HCT116 (cell line): ENCODE measurements at regions not wholly inside any gene's neighbourhood (a gene's known extent, or its start where the extent isn't known, plus 50 kb on each side); places are given as distances from the start of the nearest gene placed in this dataset.

Source experiments
- ATAC-seq: fragments of 200-7000 bp; cut with Tn5 transposase; 2 replicates; pipeline ENCODE4 v1.9.1; 2020; ENCODE audit warnings: mild to moderate bottlenecking, moderate library complexity
- BruUV-seq: library from RNA; stranded (reverse); fragments of 400-500 nt; replicated peaks from 2 replicates; lab custom pipeline; 2021; lab: Mats Ljungman, UMichigan
- CTCF ChIA-PET: fragments of 300-600 bp; sonication (Branson Sonifier 250); formaldehyde crosslinking; loops from one replicate; lab custom pipeline; 2021; ENCODE audit warnings: antibody characterized with exemption; lab: Charles Lee
- POLR2A ChIA-PET: fragments of 300-600, 350-600 bp; sonication (Branson Sonifier 250); formaldehyde crosslinking; loops from one replicate; lab custom pipeline; 2021; ENCODE audit warnings: antibody characterized with exemption; lab: Charles Lee
- RAD21 ChIA-PET, 2 experiments: fragments of 300-600 bp; sonication (Branson Sonifier 250); formaldehyde crosslinking; loops; one replicate each; lab custom pipeline; 2023; ENCODE audit warnings: low total read pairs in 2 of 2; ENCODE audit not compliant: uncharacterized antibody in 2 of 2, unreplicated experiment in 2 of 2, low non-redundant PET in 1 of 2; lab: Charles Lee
- DNase-seq: peaks from one replicate; pipeline ENCODE4 v3.0.0-alpha.2; 2010; ENCODE audit warnings: low read depth, low spot score
- H2AFZ ChIP-seq: fragments of 200-600 bp; shearing (Covaris generic), sonication (generic); 2 replicates; pipeline ENCODE4 v1.6.1; 2017; ENCODE audit warnings: low read depth, mixed run types, mixed read lengths, antibody characterized with exemption, low read length; ENCODE audit not compliant: poor library complexity, severe bottlenecking
- H3K27ac ChIP-seq: 2 replicates; pipeline ENCODE4 v1.5.1; 2012; ENCODE audit warnings: low read depth, low read length
- H3K27me3 ChIP-seq: fragments of 200-600 bp; sonication (generic); 2 replicates; pipeline ENCODE4 v1.6.1; 2016; ENCODE audit warnings: mixed run types, low read length, mixed read lengths; ENCODE audit not compliant: insufficient read depth
- H3K36me3 ChIP-seq, 2 experiments: fragments of 200-500 bp in 1 of 2; fragments of 200-600 bp in 1 of 2; sonication (Bioruptor generic) in 1 of 2; sonication (generic) in 1 of 2; 2 replicates each; pipeline versions ENCODE4 v1.5.1 to v1.6.1; 2014 to 2016; ENCODE audit warnings: low read length in 2 of 2, inconsistent platforms in 1 of 2, mixed read lengths in 1 of 2, mixed run types in 1 of 2; ENCODE audit not compliant: insufficient read depth in 2 of 2, control insufficient read depth in 1 of 2
- H3K4me1 ChIP-seq, 2 experiments: fragments of 200-600 bp in 1 of 2; sonication (generic) in 1 of 2; 2 replicates each; pipeline versions ENCODE4 v1.5.1 to v1.6.1; 2012 to 2017; ENCODE audit warnings: low read length in 2 of 2, inconsistent platforms in 1 of 2, mild to moderate bottlenecking in 1 of 2, mixed read lengths in 1 of 2, mixed run types in 1 of 2, moderate library complexity in 1 of 2; ENCODE audit not compliant: insufficient read depth in 2 of 2, control insufficient read depth in 1 of 2
- H3K4me2 ChIP-seq: fragments of 200-600 bp; sonication (generic); 2 replicates; pipeline ENCODE4 v1.6.1; 2017; ENCODE audit warnings: mixed run types, low read length, mixed read lengths
- H3K4me3 ChIP-seq, 2 experiments: fragments of 200-600 bp in 1 of 2; sonication (generic) in 1 of 2; replicated peaks in 1 of 2; 2 replicates each; pipeline ENCODE4 v1.5.1; 2011 to 2016; ENCODE audit warnings: low read length in 2 of 2, control low read depth in 1 of 2, low read depth in 1 of 2, mild to moderate bottlenecking in 1 of 2, mixed read lengths in 1 of 2, mixed run types in 1 of 2
- H3K79me2 ChIP-seq: fragments of 200-600 bp; sonication (generic); 2 replicates; pipeline ENCODE4 v1.6.1; 2017; ENCODE audit warnings: mild to moderate bottlenecking, mixed run types, low read length, moderate library complexity, mixed read lengths; ENCODE audit not compliant: insufficient read depth
- H3K9ac ChIP-seq: fragments of 200-600 bp; sonication (generic); 2 replicates; pipeline ENCODE4 v1.6.1; 2016; ENCODE audit warnings: low read length, mixed read lengths
- H3K9me2 ChIP-seq: fragments of 200-600 bp; sonication (generic), shearing (Covaris generic); 2 replicates; pipeline ENCODE4 v1.6.1; 2017; ENCODE audit warnings: mixed run types, mild to moderate bottlenecking, moderate library complexity; ENCODE audit not compliant: insufficient read depth
- H3K9me3 ChIP-seq, 2 experiments: fragments of 200-500 bp in 1 of 2; fragments of 200-600 bp in 1 of 2; sonication (Bioruptor generic) in 1 of 2; sonication (generic) in 1 of 2; 2 replicates each; pipeline ENCODE4 v1.6.1; 2014 to 2017; ENCODE audit warnings: low read length in 2 of 2, mixed read lengths in 2 of 2, inconsistent platforms in 1 of 2, low read depth in 1 of 2, mild to moderate bottlenecking in 1 of 2, mixed run types in 1 of 2, moderate library complexity in 1 of 2; ENCODE audit not compliant: control insufficient read depth in 1 of 2, insufficient read depth in 1 of 2
- H4K20me1 ChIP-seq: fragments of 200-600 bp; sonication (generic), shearing (Covaris generic); 2 replicates; pipeline ENCODE4 v1.6.1; 2017; ENCODE audit warnings: mixed run types, mild to moderate bottlenecking, moderate library complexity; ENCODE audit not compliant: insufficient read depth
- RAD21 ChIP-seq: IDR thresholded peaks from 2 replicates; pipeline ENCODE4 v1.6.1; 2012; ENCODE audit warnings: low read depth, mild to moderate bottlenecking
- SP1 ChIP-seq: IDR thresholded peaks from 2 replicates; pipeline ENCODE4 v1.6.1; 2012; ENCODE audit warnings: low read depth
- YY1 ChIP-seq: IDR thresholded peaks from 2 replicates; pipeline ENCODE4 v1.6.1; 2011; ENCODE audit warnings: low read length, low read depth, moderate library complexity, mild to moderate bottlenecking; ENCODE audit not compliant: insufficient replicate concordance; ENCODE audit errors: extremely low read depth
- ZNF274 ChIP-seq: fragments of 200-500 bp; sonication (Bioruptor generic); IDR thresholded peaks from 2 replicates; pipeline ENCODE4 v1.6.1; 2014; ENCODE audit warnings: mild to moderate bottlenecking, low read depth, low read length, inconsistent platforms
- intact Hi-C: fragments of 100-400 bp; cut with micrococcal nuclease; formaldehyde crosslinking; loops from 2 replicates; pipeline ENCODE4 v1.10.0; 2022
- TF ChIP-seq, protein P1 (sequence below): IDR thresholded peaks from 2 replicates; pipeline ENCODE4 v1.6.1; 2012; ENCODE audit warnings: low read depth

GRCh38 chr4:63757929-63758328, 651.3 kb downstream of the TECRL start:
- TF ChIP-seq ZNF274 (no peak), YY1 (no peak), SP1 (no peak)
- TF ChIP-seq, protein P1, sequence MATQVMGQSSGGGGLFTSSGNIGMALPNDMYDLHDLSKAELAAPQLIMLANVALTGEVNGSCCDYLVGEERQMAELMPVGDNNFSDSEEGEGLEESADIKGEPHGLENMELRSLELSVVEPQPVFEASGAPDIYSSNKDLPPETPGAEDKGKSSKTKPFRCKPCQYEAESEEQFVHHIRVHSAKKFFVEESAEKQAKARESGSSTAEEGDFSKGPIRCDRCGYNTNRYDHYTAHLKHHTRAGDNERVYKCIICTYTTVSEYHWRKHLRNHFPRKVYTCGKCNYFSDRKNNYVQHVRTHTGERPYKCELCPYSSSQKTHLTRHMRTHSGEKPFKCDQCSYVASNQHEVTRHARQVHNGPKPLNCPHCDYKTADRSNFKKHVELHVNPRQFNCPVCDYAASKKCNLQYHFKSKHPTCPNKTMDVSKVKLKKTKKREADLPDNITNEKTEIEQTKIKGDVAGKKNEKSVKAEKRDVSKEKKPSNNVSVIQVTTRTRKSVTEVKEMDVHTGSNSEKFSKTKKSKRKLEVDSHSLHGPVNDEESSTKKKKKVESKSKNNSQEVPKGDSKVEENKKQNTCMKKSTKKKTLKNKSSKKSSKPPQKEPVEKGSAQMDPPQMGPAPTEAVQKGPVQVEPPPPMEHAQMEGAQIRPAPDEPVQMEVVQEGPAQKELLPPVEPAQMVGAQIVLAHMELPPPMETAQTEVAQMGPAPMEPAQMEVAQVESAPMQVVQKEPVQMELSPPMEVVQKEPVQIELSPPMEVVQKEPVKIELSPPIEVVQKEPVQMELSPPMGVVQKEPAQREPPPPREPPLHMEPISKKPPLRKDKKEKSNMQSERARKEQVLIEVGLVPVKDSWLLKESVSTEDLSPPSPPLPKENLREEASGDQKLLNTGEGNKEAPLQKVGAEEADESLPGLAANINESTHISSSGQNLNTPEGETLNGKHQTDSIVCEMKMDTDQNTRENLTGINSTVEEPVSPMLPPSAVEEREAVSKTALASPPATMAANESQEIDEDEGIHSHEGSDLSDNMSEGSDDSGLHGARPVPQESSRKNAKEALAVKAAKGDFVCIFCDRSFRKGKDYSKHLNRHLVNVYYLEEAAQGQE: no peak
- no peaks in the 10 kb centered on the region; the same call in 1 of the 2 replicates for H4K20me1 ChIP-seq
- peaks cover 9 to 11% of the 10 kb centered on the region in 2 experiments; a peak in 3 of 4 replicates for H3K9me3 ChIP-seq
- intact Hi-C loops: no loop called here
- DNase-seq: no peak
- H3K4me2 ChIP-seq: no peak overlapping the region
- no peak for ATAC-seq
- no peak overlapping the region for H3K4me3 ChIP-seq
- ChIA-PET POLR2A (no interaction called here), RAD21 (no interaction called here), CTCF (no interaction called here)
- no peak overlapping the region for H3K27ac ChIP-seq
- no peaks in the 10 kb centered on the region for H3K79me2 ChIP-seq
- H3K4me1 ChIP-seq: no peaks in the 10 kb centered on the region
- no TSS peak for BruUV-seq
- no peaks in the 10 kb centered on the region for H3K27me3 ChIP-seq
- H3K9me2 ChIP-seq: no peaks in the 10 kb centered on the region
- no peak overlapping the region for H2AFZ ChIP-seq
- H3K9ac ChIP-seq: no peak overlapping the region
- no peaks in the 10 kb centered on the region for H3K36me3 ChIP-seq

GRCh38 chr4:63742882-63743281, 666.4 kb downstream of the TECRL start:
- ATAC-seq: no peak
- Histone ChIP-seq H3K4me2 (no peak overlapping the region), H3K4me1 (no peaks in the 10 kb centered on the region), H2AFZ (no peak overlapping the region), H3K9me3 (peaks cover 0 to 7% of the 10 kb centered on the region in 2 experiments; a peak in 3 of 4 replicates), H3K9me2 (no peaks in the 10 kb centered on the region), H3K27me3 (no peaks in the 10 kb centered on the region), H3K27ac (no peak overlapping the region), H4K20me1 (no peaks in the 10 kb centered on the region), H3K36me3 (no peaks in the 10 kb centered on the region), H3K9ac (no peak overlapping the region), H3K79me2 (no peaks in the 10 kb centered on the region), H3K4me3 (no peak overlapping the region)
- DNase-seq: no peak
- TF ChIP-seq RAD21: no peak
- RAD21 ChIA-PET: no interaction called here
- intact Hi-C loops: no loop called here
- POLR2A ChIA-PET: no interaction called here
- CTCF ChIA-PET: no interaction called here
- no TSS peak for BruUV-seq
